ENCODE measurements at regions not wholly inside any gene's neighbourhood (a gene's known extent, or its start where the extent isn't known, plus 50 kb on each side); places are given as distances from the start of the nearest gene placed in this dataset.

- no peak for TF ChIP-seq CTCF (IDR thresholded peaks at IDR 0.05; ENCODE audit: control insufficient read depth, extremely low read depth, insufficient read depth)
- no peak for DNase-seq (ENCODE audit: low read depth)
These were observed 374.6 kb upstream of the ARGLU1 start for GRCh38 chr13:106942563-106942962.

GRCh38 chr13:106941779-106942178, 373.8 kb upstream of the ARGLU1 start:
- TF ChIP-seq CTCF (IDR thresholded peaks at IDR 0.05; ENCODE audit: control insufficient read depth, extremely low read depth, insufficient read depth), result no peak
- H3K4me3 ChIP-seq (ENCODE audit: low read depth, low read length), result no peak overlapping the region

More at GRCh38 chr13:106942563-106942962, 374.6 kb upstream of the ARGLU1 start:
- no peak overlapping the region for H3K4me3 ChIP-seq (ENCODE audit: low read depth, low read length)

GRCh38 chr13:106927421-106927820, 359.5 kb upstream of the ARGLU1 start:
- TF ChIP-seq CTCF (IDR thresholded peaks at IDR 0.05; ENCODE audit: control insufficient read depth, extremely low read depth, insufficient read depth), result no peak
- no peak for DNase-seq (ENCODE audit: low read depth)
- no peak overlapping the region for H3K4me3 ChIP-seq (ENCODE audit: low read depth, low read length)

More at GRCh38 chr13:106941779-106942178, 373.8 kb upstream of the ARGLU1 start:
- DNase-seq (ENCODE audit: low read depth), result no peak

GRCh38 chr13:106922384-106922783, 354.4 kb upstream of the ARGLU1 start:
- no peak for DNase-seq (ENCODE audit: low read depth)
- no peak overlapping the region for H3K4me3 ChIP-seq (ENCODE audit: low read depth, low read length)
- TF ChIP-seq CTCF (IDR thresholded peaks at IDR 0.05; ENCODE audit: control insufficient read depth, extremely low read depth, insufficient read depth), result no peak

GRCh38 chr13:106919638-106920037, 351.7 kb upstream of the ARGLU1 start:
- DNase-seq (ENCODE audit: low read depth), result no peak
- no peak for TF ChIP-seq CTCF (IDR thresholded peaks at IDR 0.05; ENCODE audit: control insufficient read depth, extremely low read depth, insufficient read depth)
- no peak overlapping the region for H3K4me3 ChIP-seq (ENCODE audit: low read depth, low read length)

GRCh38 chr13:106919133-106919532, 351.2 kb upstream of the ARGLU1 start:
- no peak overlapping the region for H3K4me3 ChIP-seq (ENCODE audit: low read depth, low read length)
- no peak for TF ChIP-seq CTCF (IDR thresholded peaks at IDR 0.05; ENCODE audit: control insufficient read depth, extremely low read depth, insufficient read depth)
- no peak for DNase-seq (ENCODE audit: low read depth)

- no peak for TF ChIP-seq CTCF (IDR thresholded peaks at IDR 0.05; ENCODE audit: control insufficient read depth, extremely low read depth, insufficient read depth)
- no peak for DNase-seq (ENCODE audit: low read depth)
- H3K4me3 ChIP-seq (ENCODE audit: low read depth, low read length), result no peak overlapping the region
These were observed 350.6 kb upstream of the ARGLU1 start for GRCh38 chr13:106918557-106918860.

Measured in LNCaP clone FGC (cell line).